ENCODE measurements at regions not wholly inside any gene's neighbourhood (a gene's known extent, or its start where the extent isn't known, plus 50 kb on each side); places are given as distances from the start of the nearest gene placed in this dataset.

DNA sequence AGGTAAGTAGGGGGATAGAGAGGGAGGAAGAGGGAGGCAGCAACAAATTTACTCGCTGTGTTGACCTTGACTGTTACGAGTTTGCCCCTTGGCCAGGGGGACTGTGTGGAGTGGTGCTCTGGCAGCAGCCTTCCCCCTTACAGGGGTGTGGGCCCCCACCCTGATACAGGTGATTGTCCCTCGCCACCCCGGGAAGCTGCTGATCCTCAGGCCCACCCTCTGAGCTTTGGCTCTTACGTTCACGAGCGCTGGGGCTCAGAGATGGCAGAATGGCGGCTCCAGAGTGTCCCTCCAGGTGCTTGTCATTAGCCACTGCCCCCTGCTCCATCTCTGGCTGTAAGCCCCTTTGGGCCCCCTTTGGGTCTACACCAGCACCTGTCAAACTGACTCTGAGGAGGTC is 88.6 kb downstream of the GLI2 start:
- Histone ChIP-seq H3K4me3 (ENCODE audit: insufficient read length, low read depth) (no peak overlapping the region), H3K9me3 (ENCODE audit: insufficient read depth, low read length) (no peaks in the 10 kb centered on the region), H3K36me3 (ENCODE audit: insufficient read depth, insufficient read length, low read length) (peaks cover 45% of the 10 kb centered on the region), H3K4me1 (ENCODE audit: insufficient read depth, insufficient read length) (peaks cover 25% of the 10 kb centered on the region), H3K9ac (ENCODE audit: insufficient read length, low read depth) (no peak overlapping the region), H3K27me3 (ENCODE audit: insufficient read depth, insufficient read length) (no peaks in the 10 kb centered on the region)
- DNase-seq (ENCODE audit: low read depth, low spot score): no peak
- TF ChIP-seq ZNF274 (IDR thresholded peaks at IDR 0.05; ENCODE audit: low read depth, low read length): no peak
- no peak for TF ChIP-seq SUZ12 (IDR thresholded peaks at IDR 0.05; ENCODE audit: extremely low read depth, insufficient read depth, insufficient read length)
- TF ChIP-seq YY1 (IDR thresholded peaks at IDR 0.05; ENCODE audit: insufficient read depth, insufficient read length): no peak

DNA sequence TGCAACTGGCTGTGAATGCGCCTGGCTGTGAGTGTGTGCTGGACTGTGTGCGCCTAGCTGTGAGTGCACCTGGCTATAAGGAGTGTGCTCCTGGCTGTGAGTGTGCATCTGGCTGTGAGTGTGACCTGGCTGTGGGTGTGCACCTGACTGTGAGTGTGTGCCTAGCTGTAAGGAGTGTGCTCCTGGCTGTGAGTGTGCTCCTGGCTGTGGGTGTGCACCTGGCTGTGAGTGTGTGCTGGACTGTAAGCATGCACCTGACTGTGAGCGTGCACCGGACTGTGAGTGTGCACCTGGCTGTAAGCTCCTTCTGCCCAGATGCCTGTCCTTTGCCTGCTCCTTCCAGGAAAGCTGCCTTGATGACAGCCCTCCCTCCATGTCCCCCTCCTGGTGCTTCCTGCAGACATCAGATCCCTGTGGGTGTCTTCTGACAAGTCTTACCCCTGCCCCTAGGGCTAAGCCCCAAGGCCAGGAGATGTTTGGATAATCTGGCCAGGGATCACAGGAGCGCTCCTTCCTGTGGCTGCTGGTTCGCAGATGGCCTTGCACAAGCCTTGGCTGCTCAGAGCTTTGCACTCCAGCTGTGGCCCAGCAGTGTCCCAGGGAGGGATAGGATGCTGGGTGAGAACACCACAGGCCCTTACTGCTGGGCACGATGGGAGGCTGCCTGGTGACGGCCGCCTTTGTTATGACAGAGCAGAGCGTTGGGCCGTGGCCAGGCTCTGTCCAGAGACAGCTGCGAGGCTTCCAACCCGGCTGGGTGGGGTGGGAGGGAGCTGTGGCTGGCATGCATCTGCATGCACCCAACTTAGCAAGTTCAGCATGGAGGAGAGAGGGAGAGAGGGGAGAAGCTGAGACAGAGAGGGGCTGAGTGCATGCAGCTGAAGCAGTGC is 89.9 kb downstream of the GLI2 start:
- Histone ChIP-seq H3K9ac (ENCODE audit: insufficient read length, low read depth) (no peak overlapping the region), H3K4me3 (ENCODE audit: insufficient read length, low read depth) (no peak overlapping the region), H3K9me3 (ENCODE audit: insufficient read depth, low read length) (no peaks in the 10 kb centered on the region), H3K36me3 (ENCODE audit: insufficient read depth, insufficient read length, low read length) (peaks cover 42% of the 10 kb centered on the region), H3K27me3 (ENCODE audit: insufficient read depth, insufficient read length) (no peaks in the 10 kb centered on the region), H3K4me1 (ENCODE audit: insufficient read depth, insufficient read length) (peaks cover 14% of the 10 kb centered on the region)
- TF ChIP-seq SUZ12 (IDR thresholded peaks at IDR 0.05; ENCODE audit: extremely low read depth, insufficient read depth, insufficient read length): no peak
- no peak for TF ChIP-seq ZNF274 (IDR thresholded peaks at IDR 0.05; ENCODE audit: low read depth, low read length)
- no peak for TF ChIP-seq YY1 (IDR thresholded peaks at IDR 0.05; ENCODE audit: insufficient read depth, insufficient read length)
- no peak for DNase-seq (ENCODE audit: low read depth, low spot score)

GRCh38 chr2:120826260-120826648 is 90.6 kb downstream of the GLI2 start:
- Histone ChIP-seq H3K27me3 (ENCODE audit: insufficient read depth, insufficient read length) (no peaks in the 10 kb centered on the region), H3K9ac (ENCODE audit: insufficient read length, low read depth) (no peak overlapping the region), H3K4me1 (ENCODE audit: insufficient read depth, insufficient read length) (peaks cover 12% of the 10 kb centered on the region), H3K36me3 (ENCODE audit: insufficient read depth, insufficient read length, low read length) (peaks cover 42% of the 10 kb centered on the region), H3K9me3 (ENCODE audit: insufficient read depth, low read length) (no peaks in the 10 kb centered on the region), H3K4me3 (ENCODE audit: insufficient read length, low read depth) (no peak overlapping the region)
- no peak for DNase-seq (ENCODE audit: low read depth, low spot score)
- TF ChIP-seq ZNF274 (IDR thresholded peaks at IDR 0.05; ENCODE audit: low read depth, low read length): no peak
- TF ChIP-seq SUZ12 (IDR thresholded peaks at IDR 0.05; ENCODE audit: extremely low read depth, insufficient read depth, insufficient read length): no peak
- no peak for TF ChIP-seq YY1 (IDR thresholded peaks at IDR 0.05; ENCODE audit: insufficient read depth, insufficient read length)

- H3K36me3 ChIP-seq (ENCODE audit: insufficient read depth, insufficient read length, low read length): peaks cover 45% of the 10 kb centered on the region
- H3K4me3 ChIP-seq (ENCODE audit: insufficient read length, low read depth): no peak overlapping the region
- no peak for DNase-seq (ENCODE audit: low read depth, low spot score)
- peaks cover 9% of the 10 kb centered on the region for H3K4me1 ChIP-seq (ENCODE audit: insufficient read depth, insufficient read length)
- H3K9ac ChIP-seq (ENCODE audit: insufficient read length, low read depth): no peak overlapping the region
- no peaks in the 10 kb centered on the region for H3K27me3 ChIP-seq (ENCODE audit: insufficient read depth, insufficient read length)
- no peaks in the 10 kb centered on the region for H3K9me3 ChIP-seq (ENCODE audit: insufficient read depth, low read length)
- TF ChIP-seq SUZ12 (IDR thresholded peaks at IDR 0.05; ENCODE audit: extremely low read depth, insufficient read depth, insufficient read length) (no peak), YY1 (IDR thresholded peaks at IDR 0.05; ENCODE audit: insufficient read depth, insufficient read length) (no peak), ZNF274 (IDR thresholded peaks at IDR 0.05; ENCODE audit: low read depth, low read length) (no peak)
These were observed 91.2 kb downstream of the GLI2 start for GRCh38 chr2:120826716-120827410.

GRCh38 chr2:120828066-120828465 is 92.4 kb downstream of the GLI2 start:
- Histone ChIP-seq H3K4me1 (ENCODE audit: insufficient read depth, insufficient read length) (peaks cover 8% of the 10 kb centered on the region), H3K9ac (ENCODE audit: insufficient read length, low read depth) (no peak overlapping the region), H3K36me3 (ENCODE audit: insufficient read depth, insufficient read length, low read length) (peaks cover 41% of the 10 kb centered on the region), H3K27me3 (ENCODE audit: insufficient read depth, insufficient read length) (no peaks in the 10 kb centered on the region), H3K9me3 (ENCODE audit: insufficient read depth, low read length) (no peaks in the 10 kb centered on the region), H3K4me3 (ENCODE audit: insufficient read length, low read depth) (no peak overlapping the region)
- TF ChIP-seq YY1 (IDR thresholded peaks at IDR 0.05; ENCODE audit: insufficient read depth, insufficient read length) (no peak), SUZ12 (IDR thresholded peaks at IDR 0.05; ENCODE audit: extremely low read depth, insufficient read depth, insufficient read length) (no peak), ZNF274 (IDR thresholded peaks at IDR 0.05; ENCODE audit: low read depth, low read length) (no peak)
- DNase-seq (ENCODE audit: low read depth, low spot score): no peak

- Histone ChIP-seq H3K27me3 (ENCODE audit: insufficient read depth, insufficient read length) (no peaks in the 10 kb centered on the region), H3K9ac (ENCODE audit: insufficient read length, low read depth) (no peak overlapping the region)
These were observed 93.4 kb downstream of the GLI2 start for GRCh38 chr2:120828829-120829632.

More at GRCh38 chr2:120828829-120829632, 93.4 kb downstream of the GLI2 start:
- Histone ChIP-seq H3K9me3 (ENCODE audit: insufficient read depth, low read length) (no peaks in the 10 kb centered on the region), H3K4me1 (ENCODE audit: insufficient read depth, insufficient read length) (peaks cover 12% of the 10 kb centered on the region), H3K36me3 (ENCODE audit: insufficient read depth, insufficient read length, low read length) (peaks cover 40% of the 10 kb centered on the region), H3K4me3 (ENCODE audit: insufficient read length, low read depth) (no peak overlapping the region)
- DNase-seq (ENCODE audit: low read depth, low spot score): no peak
- no peak for TF ChIP-seq SUZ12 (IDR thresholded peaks at IDR 0.05; ENCODE audit: extremely low read depth, insufficient read depth, insufficient read length)
- TF ChIP-seq ZNF274 (IDR thresholded peaks at IDR 0.05; ENCODE audit: low read depth, low read length): no peak
- no peak for TF ChIP-seq YY1 (IDR thresholded peaks at IDR 0.05; ENCODE audit: insufficient read depth, insufficient read length)
